ENCODE measurements at regions not wholly inside any gene's neighbourhood (a gene's known extent, or its start where the extent isn't known, plus 50 kb on each side); places are given as distances from the start of the nearest gene placed in this dataset.

GRCh38 chr3:66565301-66565700 lies 64.5 kb upstream of the LRIG1 start:
- Histone ChIP-seq H3K9me3 (ENCODE audit: insufficient read depth, low read depth) (no peaks in the 10 kb centered on the region), H3K27me3 (ENCODE audit: insufficient read depth, low read depth) (no peaks in the 10 kb centered on the region), H3K79me2 (ENCODE audit: low read depth) (no peaks in the 10 kb centered on the region), H4K20me1 (ENCODE audit: insufficient read depth) (no peaks in the 10 kb centered on the region), H3K27ac (no peak overlapping the region), H2AFZ (no peak overlapping the region), H3K4me3 (no peak overlapping the region), H3F3A (ENCODE audit: insufficient read depth, low read depth) (no peaks in the 10 kb centered on the region), H3K4me2 (no peak overlapping the region), H3K4me1 (replicated peaks; ENCODE audit: insufficient read depth) (no peaks in the 10 kb centered on the region), H3K36me3 (ENCODE audit: low read depth) (no peaks in the 10 kb centered on the region), H3K9me2 (ENCODE audit: insufficient read depth) (no peaks in the 10 kb centered on the region)
- CTCF ChIA-PET = no interaction called here
- no TSS peak for BruUV-seq (replicated peaks)
- POLR2A ChIA-PET (ENCODE audit: unreplicated experiment) = no interaction called here
- TF ChIP-seq CTCF (conservative IDR thresholded peaks at IDR 0.05) = no peak
- TF ChIP-seq EZH2 (IDR thresholded peaks at IDR 0.05; ENCODE audit: low read depth) = no peak
- intact Hi-C loops (cut with micrococcal nuclease; ENCODE audit: unreplicated experiment) = no loop called here
- no peak for DNase-seq

GRCh38 chr3:66567077-66567476 lies 66.3 kb upstream of the LRIG1 start:
- CTCF ChIA-PET = no interaction called here
- no peaks in the 10 kb centered on the region for H3K27me3 ChIP-seq (ENCODE audit: insufficient read depth, low read depth)
- no peak overlapping the region for H3K4me3 ChIP-seq
- no peaks in the 10 kb centered on the region for H3K36me3 ChIP-seq (ENCODE audit: low read depth)
- no peaks in the 10 kb centered on the region for H4K20me1 ChIP-seq (ENCODE audit: insufficient read depth)
- POLR2A ChIA-PET (ENCODE audit: unreplicated experiment) = no interaction called here
- no peak overlapping the region for H3K4me2 ChIP-seq
- TF ChIP-seq CTCF (conservative IDR thresholded peaks at IDR 0.05) (no peak), EZH2 (IDR thresholded peaks at IDR 0.05; ENCODE audit: low read depth) (no peak)
- H3F3A ChIP-seq (ENCODE audit: insufficient read depth, low read depth) = no peaks in the 10 kb centered on the region
- no TSS peak for BruUV-seq (replicated peaks)
- H3K79me2 ChIP-seq (ENCODE audit: low read depth) = no peaks in the 10 kb centered on the region
- H3K9me2 ChIP-seq (ENCODE audit: insufficient read depth) = no peaks in the 10 kb centered on the region
- no peak overlapping the region for H3K27ac ChIP-seq
- H3K9me3 ChIP-seq (ENCODE audit: insufficient read depth, low read depth) = no peaks in the 10 kb centered on the region
- no peaks in the 10 kb centered on the region for H3K4me1 ChIP-seq (replicated peaks; ENCODE audit: insufficient read depth)
- H2AFZ ChIP-seq = no peak overlapping the region
- intact Hi-C loops (cut with micrococcal nuclease; ENCODE audit: unreplicated experiment) = no loop called here
- no peak for DNase-seq

- ChIA-PET CTCF (no interaction called here), POLR2A (ENCODE audit: unreplicated experiment) (no interaction called here)
- Histone ChIP-seq H3K4me2 (no peak overlapping the region), H2AFZ (no peak overlapping the region), H3F3A (ENCODE audit: insufficient read depth, low read depth) (no peaks in the 10 kb centered on the region), H3K27ac (no peak overlapping the region), H3K36me3 (ENCODE audit: low read depth) (no peaks in the 10 kb centered on the region), H3K27me3 (ENCODE audit: insufficient read depth, low read depth) (no peaks in the 10 kb centered on the region), H3K9me3 (ENCODE audit: insufficient read depth, low read depth) (no peaks in the 10 kb centered on the region), H3K4me3 (no peak overlapping the region), H4K20me1 (ENCODE audit: insufficient read depth) (no peaks in the 10 kb centered on the region), H3K79me2 (ENCODE audit: low read depth) (no peaks in the 10 kb centered on the region), H3K9me2 (ENCODE audit: insufficient read depth) (no peaks in the 10 kb centered on the region), H3K4me1 (replicated peaks; ENCODE audit: insufficient read depth) (no peaks in the 10 kb centered on the region)
- intact Hi-C loops (cut with micrococcal nuclease; ENCODE audit: unreplicated experiment) = no loop called here
- BruUV-seq (replicated peaks) = no TSS peak
- no peak for DNase-seq
- TF ChIP-seq EZH2 (IDR thresholded peaks at IDR 0.05; ENCODE audit: low read depth) = no peak
- no peak for TF ChIP-seq CTCF (conservative IDR thresholded peaks at IDR 0.05)
Observed at GRCh38 chr3:66572090-66572675, 71.4 kb upstream of the LRIG1 start.
